NT2/D1 (cell line): ENCODE measurements at regions not wholly inside any gene's neighbourhood (a gene's known extent, or its start where the extent isn't known, plus 50 kb on each side); places are given as distances from the start of the nearest gene placed in this dataset.
A peak's percentile ranks its signal among the peaks of the same experiment; 100 is the strongest.
"Not testable (repeated sequence)": the region's sequence is repeated elsewhere in the genome, so short reads cannot be mapped to it uniquely, and the experiment has no call there.

Source experiments
- DNase-seq: peaks from one replicate; pipeline ENCODE4 v3.0.0-alpha.2; 2011; ENCODE audit warnings: low read depth, low spot score
- H3K27me3 ChIP-seq: 2 replicates; pipeline ENCODE4 v1.6.0; 2011; ENCODE audit warnings: mild to moderate bottlenecking; ENCODE audit not compliant: insufficient read length, insufficient read depth
- H3K36me3 ChIP-seq: 2 replicates; pipeline ENCODE4 v1.6.1; 2011; ENCODE audit warnings: mild to moderate bottlenecking, low read length, mixed read lengths; ENCODE audit not compliant: insufficient read depth, insufficient read length
- H3K4me1 ChIP-seq: 2 replicates; pipeline ENCODE4 v1.5.1; 2011; ENCODE audit not compliant: insufficient read depth, insufficient read length
- H3K4me3 ChIP-seq: 2 replicates; pipeline ENCODE4 v1.5.1; 2011; ENCODE audit warnings: low read depth; ENCODE audit not compliant: insufficient read length
- H3K9ac ChIP-seq: 2 replicates; pipeline ENCODE4 v1.6.0; 2011; ENCODE audit warnings: low read depth; ENCODE audit not compliant: insufficient read length
- H3K9me3 ChIP-seq: 2 replicates; pipeline ENCODE4 v1.5.1; 2011; ENCODE audit warnings: mild to moderate bottlenecking, low read length; ENCODE audit not compliant: insufficient read depth
- SUZ12 ChIP-seq: IDR thresholded peaks from 2 replicates; pipeline ENCODE4 v1.6.1; 2011; ENCODE audit not compliant: insufficient read length, insufficient read depth; ENCODE audit errors: extremely low read depth
- YY1 ChIP-seq: IDR thresholded peaks from 2 replicates; pipeline ENCODE4 v1.6.1; 2011; ENCODE audit not compliant: insufficient read length, insufficient read depth
- ZNF274 ChIP-seq: IDR thresholded peaks from 2 replicates; pipeline ENCODE4 v1.6.1; 2011; ENCODE audit warnings: mild to moderate bottlenecking, low read depth, low read length

DNA sequence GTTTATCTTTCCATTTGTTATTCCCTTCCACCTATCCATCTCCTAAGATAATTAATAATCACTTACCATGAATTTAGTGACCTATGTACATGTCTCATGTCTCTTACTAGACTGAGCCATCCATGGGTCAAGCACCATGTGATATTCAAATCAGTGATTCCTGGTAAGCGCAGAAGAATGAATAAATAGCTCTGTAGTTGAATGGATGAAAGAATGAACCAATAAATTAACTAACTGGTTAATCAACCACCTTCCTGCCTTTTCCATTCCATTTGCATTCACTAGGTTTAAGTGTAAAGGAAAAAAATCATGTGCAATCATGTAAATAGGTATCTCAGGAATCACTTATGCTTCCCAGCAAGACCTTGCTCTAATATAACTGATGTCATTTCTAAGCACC, 779.5 kb downstream of the NTRK3 start:
- no peaks in the 10 kb centered on the region for H3K4me1 ChIP-seq
- TF ChIP-seq ZNF274 (no peak), YY1 (no peak), SUZ12 (no peak)
- no peak for DNase-seq
- no peaks in the 10 kb centered on the region for H3K27me3 ChIP-seq
- H3K36me3 ChIP-seq: no peaks in the 10 kb centered on the region
- H3K9ac ChIP-seq: no peak overlapping the region
- H3K4me3 ChIP-seq: no peak overlapping the region
- no peaks in the 10 kb centered on the region for H3K9me3 ChIP-seq

DNA sequence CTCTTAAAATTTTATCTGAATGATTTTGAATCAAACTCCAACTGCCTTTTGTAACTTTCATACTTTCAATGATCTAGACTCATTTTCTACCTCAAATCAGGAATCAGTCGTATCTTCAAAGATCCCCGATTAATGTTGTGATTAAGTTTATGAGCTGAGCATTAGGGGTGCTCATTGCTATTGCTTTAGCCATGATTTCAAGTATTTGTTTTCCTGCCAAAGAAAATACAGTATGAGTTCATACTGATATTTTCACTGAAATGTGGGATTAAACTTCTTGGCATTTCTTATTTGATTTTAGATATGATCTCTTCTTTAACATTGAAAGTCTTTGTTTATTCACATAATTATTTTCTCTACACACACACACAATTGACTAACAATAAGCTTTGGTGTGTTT, 785.6 kb downstream of the NTRK3 start:
- Histone ChIP-seq H3K36me3 (no peaks in the 10 kb centered on the region), H3K4me1 (no peaks in the 10 kb centered on the region), H3K9me3 (no peaks in the 10 kb centered on the region), H3K27me3 (no peaks in the 10 kb centered on the region), H3K9ac (no peak overlapping the region), H3K4me3 (no peak overlapping the region)
- no peak for TF ChIP-seq SUZ12
- TF ChIP-seq ZNF274: no peak
- no peak for TF ChIP-seq YY1
- DNase-seq: no peak

DNA sequence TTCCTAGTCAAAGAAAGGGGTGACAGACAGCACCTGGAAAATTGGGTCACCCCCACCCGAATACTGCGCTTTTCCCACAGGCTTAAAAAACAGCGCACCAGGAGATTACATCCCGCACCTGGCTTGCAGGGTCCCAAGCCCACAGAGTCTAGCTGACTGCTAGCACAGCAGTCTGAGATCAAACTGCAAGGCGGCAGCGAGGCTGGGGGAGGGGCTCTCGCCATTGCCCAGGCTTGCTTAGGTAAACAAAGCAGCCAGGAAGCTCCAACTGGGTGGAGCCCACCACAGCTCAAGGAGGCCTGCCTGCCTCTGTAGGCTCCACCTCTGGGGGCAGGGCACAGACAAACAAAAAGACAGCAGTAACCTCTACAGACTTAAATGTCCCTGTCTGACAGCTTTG, 792.6 kb downstream of the NTRK3 start:
- not testable (repeated sequence) for H3K9me3 ChIP-seq, H3K36me3 ChIP-seq, H3K4me1 ChIP-seq, H3K27me3 ChIP-seq
- Histone ChIP-seq H3K4me3 (peak overlapping the region; percentile 24), H3K9ac (peak overlapping the region; percentile 42)
- peak; percentile 47 for DNase-seq

DNA sequence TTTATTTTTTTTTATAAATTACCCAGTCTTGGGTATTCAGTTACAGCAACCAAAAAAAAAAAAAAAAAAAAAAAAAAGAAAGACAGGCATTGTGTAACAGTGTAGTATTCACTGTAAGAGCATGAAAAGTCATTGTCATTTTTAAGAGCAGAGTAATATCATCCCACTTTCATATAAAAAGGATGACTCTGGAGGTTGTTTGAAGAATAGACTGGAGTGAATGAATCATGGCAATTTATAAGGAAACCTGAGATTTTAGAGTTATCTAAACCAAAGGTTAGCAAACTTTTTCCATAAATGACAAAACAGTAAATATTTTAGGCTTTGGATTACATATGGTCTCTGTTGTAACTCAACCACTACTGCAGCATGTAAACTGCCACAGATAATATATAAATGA, 794.9 kb downstream of the NTRK3 start:
- no peak for DNase-seq
- Histone ChIP-seq H3K4me3 (no peak overlapping the region), H3K9ac (no peak overlapping the region), H3K27me3 (no peaks in the 10 kb centered on the region), H3K9me3 (no peaks in the 10 kb centered on the region), H3K4me1 (no peaks in the 10 kb centered on the region), H3K36me3 (no peaks in the 10 kb centered on the region)
- TF ChIP-seq ZNF274: no peak
- TF ChIP-seq SUZ12: no peak
- TF ChIP-seq YY1: no peak

DNA sequence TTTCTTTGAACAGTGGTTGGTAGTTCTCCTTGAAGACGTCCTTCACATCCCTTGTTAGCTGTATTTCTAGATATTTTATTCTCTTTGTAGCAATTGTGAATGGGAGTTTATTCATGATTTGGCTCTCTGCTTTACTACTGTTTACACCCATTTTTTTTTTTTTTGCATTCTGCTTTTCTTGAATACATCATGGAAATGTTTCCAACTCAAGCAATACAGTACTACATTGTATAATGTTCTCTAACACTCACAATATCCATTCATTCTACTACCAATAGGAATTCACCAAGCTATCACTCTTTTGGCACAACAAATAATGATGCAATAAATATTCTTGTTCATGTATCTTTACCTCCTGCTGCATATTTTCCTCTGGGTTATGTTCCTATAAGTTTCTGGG, 801.7 kb downstream of the NTRK3 start:
- Histone ChIP-seq H3K4me1 (no peaks in the 10 kb centered on the region), H3K9me3 (no peaks in the 10 kb centered on the region), H3K36me3 (no peaks in the 10 kb centered on the region), H3K9ac (no peak overlapping the region), H3K27me3 (no peaks in the 10 kb centered on the region), H3K4me3 (no peak overlapping the region)
- TF ChIP-seq ZNF274: no peak
- no peak for TF ChIP-seq YY1
- TF ChIP-seq SUZ12: no peak
- DNase-seq: no peak

DNA sequence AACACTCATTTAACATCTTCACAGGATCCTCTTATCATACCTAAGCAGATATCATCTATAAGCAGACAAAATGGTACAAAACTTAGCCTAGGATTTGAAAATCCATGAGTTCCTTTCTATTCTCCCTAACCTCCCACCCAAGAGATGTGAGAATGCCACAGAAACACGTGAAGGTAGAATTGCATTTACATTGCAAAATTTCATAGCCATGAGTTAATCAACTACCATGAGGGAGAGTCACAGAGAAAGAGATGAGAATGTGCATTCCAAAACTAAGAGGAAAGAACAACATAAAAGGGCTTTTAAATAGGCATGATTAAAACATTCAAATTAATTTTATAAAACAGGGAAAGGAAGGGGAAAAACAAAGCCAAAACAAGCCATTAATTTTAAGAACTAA, 806.2 kb downstream of the NTRK3 start:
- H3K4me3 ChIP-seq: no peak overlapping the region
- H3K9ac ChIP-seq: no peak overlapping the region
- H3K27me3 ChIP-seq: no peaks in the 10 kb centered on the region
- H3K9me3 ChIP-seq: no peaks in the 10 kb centered on the region
- H3K4me1 ChIP-seq: no peaks in the 10 kb centered on the region
- no peak for DNase-seq
- TF ChIP-seq SUZ12: no peak
- TF ChIP-seq YY1: no peak
- TF ChIP-seq ZNF274: no peak
- H3K36me3 ChIP-seq: no peaks in the 10 kb centered on the region

DNA sequence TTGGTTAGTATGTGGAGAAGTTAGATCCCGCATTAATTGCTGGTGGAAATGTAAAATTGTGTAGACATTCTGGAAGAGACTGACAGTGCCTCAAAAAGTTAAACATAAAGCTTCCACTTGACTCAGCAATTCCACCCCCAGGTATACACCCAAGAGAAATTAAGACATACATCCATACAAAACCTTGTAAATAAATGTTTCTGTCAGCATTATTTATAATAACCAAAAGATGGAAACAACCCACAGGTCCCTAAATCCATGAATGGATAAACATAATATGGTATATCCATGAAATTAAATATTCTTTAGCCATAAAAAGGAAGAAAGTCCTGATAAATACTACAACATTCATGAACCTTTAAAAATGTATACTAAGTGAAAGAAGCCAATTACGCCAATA, 817.4 kb downstream of the NTRK3 start:
- no peak overlapping the region for H3K9ac ChIP-seq
- H3K27me3 ChIP-seq: no peaks in the 10 kb centered on the region
- no peak for TF ChIP-seq SUZ12
- no peak for TF ChIP-seq ZNF274
- TF ChIP-seq YY1: no peak
- no peaks in the 10 kb centered on the region for H3K36me3 ChIP-seq
- no peak for DNase-seq
- H3K9me3 ChIP-seq: no peaks in the 10 kb centered on the region
- no peaks in the 10 kb centered on the region for H3K4me1 ChIP-seq
- no peak overlapping the region for H3K4me3 ChIP-seq

DNA sequence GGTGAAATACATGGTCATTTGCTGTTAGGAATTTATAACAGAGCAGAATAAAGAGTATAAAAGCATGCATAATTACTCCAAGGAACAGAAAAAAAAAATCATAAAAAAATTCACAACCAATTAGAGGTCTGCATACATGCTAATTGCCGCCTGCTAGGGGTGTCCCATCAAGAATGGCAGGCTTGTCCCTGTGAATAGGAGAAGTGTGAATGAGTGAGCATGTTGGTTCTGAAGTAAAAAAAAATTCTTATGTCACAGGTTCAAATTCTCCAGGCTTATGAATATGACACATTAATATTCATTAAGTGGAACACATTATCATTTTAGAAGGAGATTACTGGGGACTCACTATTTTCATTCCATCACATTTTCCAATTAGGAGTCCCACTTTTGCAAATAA, 822.7 kb downstream of the NTRK3 start:
- H3K9me3 ChIP-seq: no peaks in the 10 kb centered on the region
- H3K4me3 ChIP-seq: no peak overlapping the region
- no peaks in the 10 kb centered on the region for H3K36me3 ChIP-seq
- TF ChIP-seq SUZ12: no peak
- no peak for TF ChIP-seq YY1
- no peak for TF ChIP-seq ZNF274
- no peaks in the 10 kb centered on the region for H3K27me3 ChIP-seq
- no peaks in the 10 kb centered on the region for H3K4me1 ChIP-seq
- no peak overlapping the region for H3K9ac ChIP-seq
- no peak for DNase-seq
